Endothelial cell of umbilical vein (primary cell): ENCODE measurements at regions not wholly inside any gene's neighbourhood (a gene's known extent, or its start where the extent isn't known, plus 50 kb on each side); places are given as distances from the start of the nearest gene placed in this dataset.

Experiments
- CTCF ChIP-seq, 2 donors: IDR thresholded peaks; 1 replicate in 1 of 2; 2 replicates in 1 of 2; pipeline ENCODE4 v1.5.1; 2011; ENCODE audit warnings: low read length in 2 of 2, mild to moderate bottlenecking in 2 of 2, moderate library complexity in 2 of 2, control low read depth in 1 of 2, inconsistent platforms in 1 of 2, low read depth in 1 of 2; ENCODE audit not compliant: insufficient read depth in 1 of 2; ENCODE audit errors: extremely low read depth in 1 of 2
- JUN ChIP-seq: IDR thresholded peaks from 2 replicates; pipeline ENCODE4 v1.6.1; 2011; ENCODE audit warnings: borderline replicate concordance, low read depth; ENCODE audit not compliant: insufficient read length, insufficient read depth
- MAX ChIP-seq: IDR thresholded peaks from 2 replicates; pipeline ENCODE4 v1.6.1; 2011; ENCODE audit not compliant: insufficient read depth, insufficient read length
- POLR2A ChIP-seq: IDR thresholded peaks from 2 replicates; pipeline ENCODE4 v1.6.1; 2012; ENCODE audit warnings: low read depth, mild to moderate bottlenecking, control low read depth, low read length
- POLR2AphosphoS5 ChIP-seq: IDR thresholded peaks from 2 replicates; pipeline ENCODE4 v1.6.1; 2012; ENCODE audit warnings: low read depth, mild to moderate bottlenecking, control low read depth, low read length, moderate library complexity; ENCODE audit not compliant: insufficient read depth

GRCh38 chr5:91225848-91226686, 157.1 kb downstream of the ARRDC3 start:
- TF ChIP-seq POLR2A (no peak), CTCF (IDR thresholded peaks at IDR 0.05; ENCODE audit: extremely low read depth in 1 of 2, insufficient read depth in 1 of 2, low read depth in 1 of 2, low read length in 2 of 2) (peak in 1 of 2 donors; percentile 14), MAX (no peak), POLR2AphosphoS5 (no peak), JUN (no peak)
